ENCODE measurements at regions not wholly inside any gene's neighbourhood (a gene's known extent, or its start where the extent isn't known, plus 50 kb on each side); places are given as distances from the start of the nearest gene placed in this dataset. TPM values are rescaled to one million over a fixed set of nuclear protein-coding genes. Genes with fewer than 3 reads are reported as not detected.

DNA sequence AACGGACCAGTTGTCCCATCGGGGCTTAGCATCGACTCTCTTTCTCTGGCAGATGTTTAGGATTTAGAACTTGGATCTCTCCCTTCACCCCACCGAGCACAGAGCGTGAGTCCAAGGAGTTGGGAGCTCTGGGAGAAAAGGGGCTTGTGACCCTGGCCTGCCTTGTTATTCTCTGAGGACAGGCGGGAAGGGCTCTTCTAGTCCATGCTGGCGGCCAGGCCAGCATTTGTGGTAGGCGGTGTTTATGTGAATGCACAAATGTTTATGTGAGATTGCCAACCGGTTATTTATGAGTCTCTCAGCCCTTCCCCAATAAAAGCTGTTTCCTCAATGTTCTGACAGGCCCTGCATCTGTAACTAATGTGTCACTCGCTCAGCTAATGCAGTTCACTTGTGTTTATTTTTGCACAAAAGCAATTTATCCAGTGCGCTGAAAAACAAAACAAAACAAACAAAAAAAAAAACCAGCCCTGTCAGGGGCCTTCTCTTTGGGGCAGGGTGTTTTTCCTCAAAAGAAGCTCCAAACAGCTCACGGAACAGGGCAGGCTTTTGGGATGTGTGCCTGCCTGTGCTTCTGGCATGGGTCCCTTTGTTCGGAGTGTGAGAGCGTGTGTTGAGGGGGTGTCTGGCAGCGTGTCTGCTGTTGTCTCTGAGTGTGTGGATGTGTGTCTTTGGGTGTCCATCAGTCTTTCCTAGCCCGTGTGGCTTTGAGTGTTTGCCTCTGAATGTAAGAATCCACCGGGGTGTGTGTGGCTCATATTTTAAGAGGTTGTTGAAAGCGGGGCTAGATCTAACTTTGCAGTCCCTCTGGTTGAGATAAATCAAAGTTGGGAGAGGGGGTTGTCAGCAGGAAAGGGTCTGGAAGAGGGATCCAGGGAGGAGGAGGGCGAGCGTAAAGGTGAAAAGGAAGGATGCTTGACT, 52.8 kb upstream of the HAAO start:
- no peak overlapping the region for H3K4me3 ChIP-seq (ENCODE audit: low read depth, low read length)
- DNase-seq (ENCODE audit: low read depth) = peak; percentile 34
- TF ChIP-seq, protein P1, sequence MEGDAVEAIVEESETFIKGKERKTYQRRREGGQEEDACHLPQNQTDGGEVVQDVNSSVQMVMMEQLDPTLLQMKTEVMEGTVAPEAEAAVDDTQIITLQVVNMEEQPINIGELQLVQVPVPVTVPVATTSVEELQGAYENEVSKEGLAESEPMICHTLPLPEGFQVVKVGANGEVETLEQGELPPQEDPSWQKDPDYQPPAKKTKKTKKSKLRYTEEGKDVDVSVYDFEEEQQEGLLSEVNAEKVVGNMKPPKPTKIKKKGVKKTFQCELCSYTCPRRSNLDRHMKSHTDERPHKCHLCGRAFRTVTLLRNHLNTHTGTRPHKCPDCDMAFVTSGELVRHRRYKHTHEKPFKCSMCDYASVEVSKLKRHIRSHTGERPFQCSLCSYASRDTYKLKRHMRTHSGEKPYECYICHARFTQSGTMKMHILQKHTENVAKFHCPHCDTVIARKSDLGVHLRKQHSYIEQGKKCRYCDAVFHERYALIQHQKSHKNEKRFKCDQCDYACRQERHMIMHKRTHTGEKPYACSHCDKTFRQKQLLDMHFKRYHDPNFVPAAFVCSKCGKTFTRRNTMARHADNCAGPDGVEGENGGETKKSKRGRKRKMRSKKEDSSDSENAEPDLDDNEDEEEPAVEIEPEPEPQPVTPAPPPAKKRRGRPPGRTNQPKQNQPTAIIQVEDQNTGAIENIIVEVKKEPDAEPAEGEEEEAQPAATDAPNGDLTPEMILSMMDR (IDR thresholded peaks at IDR 0.05; ENCODE audit: insufficient read depth, low read length) = no peak

DNA sequence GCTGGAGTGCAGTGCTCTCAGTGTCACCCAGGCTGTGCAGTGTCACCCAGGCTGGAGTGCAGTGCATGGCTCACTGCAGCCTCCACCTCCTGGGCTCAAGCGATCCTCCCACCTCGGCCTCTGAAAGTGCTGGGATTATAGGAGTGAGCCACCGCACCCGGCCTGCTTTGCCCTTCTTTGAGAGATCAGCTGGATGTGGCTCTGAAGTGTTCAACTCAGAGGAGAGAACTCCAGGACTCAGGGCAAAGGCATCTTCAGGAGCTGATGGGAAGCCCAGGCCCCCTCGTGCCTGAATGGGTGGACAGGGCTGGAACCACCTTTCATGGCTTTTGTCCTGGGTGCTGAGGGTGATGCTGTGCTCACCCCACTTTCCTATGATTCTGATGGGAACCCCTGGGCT, 52.0 kb upstream of the HAAO start:
- H3K4me3 ChIP-seq (ENCODE audit: low read depth, low read length) = no peak overlapping the region
- TF ChIP-seq, protein P1 (IDR thresholded peaks at IDR 0.05; ENCODE audit: insufficient read depth, low read length) = no peak
- no peak for DNase-seq (ENCODE audit: low read depth)

DNA sequence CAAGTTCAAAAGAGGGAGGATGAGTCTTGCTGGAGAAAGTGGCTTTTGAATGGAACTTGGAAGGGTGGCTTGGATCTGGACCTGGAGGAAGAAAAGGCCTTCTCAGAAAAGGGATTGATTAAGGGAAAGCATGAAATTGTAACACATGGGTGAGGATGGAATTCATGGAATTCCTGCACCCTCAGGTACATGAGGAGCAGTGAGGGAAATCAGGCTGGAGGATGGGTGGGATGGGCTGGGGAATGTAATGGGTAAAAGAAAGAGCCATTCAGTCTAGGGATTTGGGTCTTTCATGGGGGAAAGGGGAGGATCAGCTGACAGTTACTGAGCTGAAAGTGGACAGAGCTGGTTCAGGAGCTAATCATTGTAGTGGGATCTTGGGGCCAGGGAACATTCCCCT, 51.2 kb upstream of the HAAO start:
- no peak for DNase-seq (ENCODE audit: low read depth)
- no peak overlapping the region for H3K4me3 ChIP-seq (ENCODE audit: low read depth, low read length)
- TF ChIP-seq, protein P1 (IDR thresholded peaks at IDR 0.05; ENCODE audit: insufficient read depth, low read length) = no peak

DNA sequence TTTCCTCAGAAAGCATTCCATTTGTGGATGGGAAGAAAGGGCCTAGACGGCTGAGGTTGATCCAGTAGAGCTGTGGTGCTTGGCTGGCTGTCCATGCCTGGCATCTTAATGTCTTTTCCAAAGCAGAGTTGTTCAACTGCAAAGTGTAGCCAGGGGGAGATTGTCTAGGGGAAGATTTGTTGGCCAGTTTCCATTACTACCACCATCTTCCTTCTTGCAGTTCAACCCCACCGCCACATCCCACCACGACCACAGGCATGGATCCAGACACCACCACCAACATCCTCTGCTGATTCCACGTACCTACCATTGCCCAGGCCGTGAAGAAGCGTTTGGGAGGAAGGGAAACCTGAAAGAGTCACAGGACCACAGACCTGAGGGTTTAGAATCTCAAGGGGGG, 50.7 kb upstream of the HAAO start:
- TF ChIP-seq, protein P1 (IDR thresholded peaks at IDR 0.05; ENCODE audit: insufficient read depth, low read length) = no peak
- H3K4me3 ChIP-seq (ENCODE audit: low read depth, low read length) = no peak overlapping the region
- DNase-seq (ENCODE audit: low read depth) = no peak

GRCh38 chr2:42842466-42842865, 50.1 kb upstream of the HAAO start:
- TF ChIP-seq, protein P1 (IDR thresholded peaks at IDR 0.05; ENCODE audit: insufficient read depth, low read length) = no peak
- H3K4me3 ChIP-seq (ENCODE audit: low read depth, low read length) = no peak overlapping the region
- no peak for DNase-seq (ENCODE audit: low read depth)

Small RNA genes in the stretch of these regions (small RNA-seq; reads per million reads assigned to genes)
- not detected for gene RNU6-242P

Data from fibroblast of the aortic adventitia (primary cell).